ENCODE measurements at regions not wholly inside any gene's neighbourhood (a gene's known extent, or its start where the extent isn't known, plus 50 kb on each side); places are given as distances from the start of the nearest gene placed in this dataset.

- TF ChIP-seq, protein P1, sequence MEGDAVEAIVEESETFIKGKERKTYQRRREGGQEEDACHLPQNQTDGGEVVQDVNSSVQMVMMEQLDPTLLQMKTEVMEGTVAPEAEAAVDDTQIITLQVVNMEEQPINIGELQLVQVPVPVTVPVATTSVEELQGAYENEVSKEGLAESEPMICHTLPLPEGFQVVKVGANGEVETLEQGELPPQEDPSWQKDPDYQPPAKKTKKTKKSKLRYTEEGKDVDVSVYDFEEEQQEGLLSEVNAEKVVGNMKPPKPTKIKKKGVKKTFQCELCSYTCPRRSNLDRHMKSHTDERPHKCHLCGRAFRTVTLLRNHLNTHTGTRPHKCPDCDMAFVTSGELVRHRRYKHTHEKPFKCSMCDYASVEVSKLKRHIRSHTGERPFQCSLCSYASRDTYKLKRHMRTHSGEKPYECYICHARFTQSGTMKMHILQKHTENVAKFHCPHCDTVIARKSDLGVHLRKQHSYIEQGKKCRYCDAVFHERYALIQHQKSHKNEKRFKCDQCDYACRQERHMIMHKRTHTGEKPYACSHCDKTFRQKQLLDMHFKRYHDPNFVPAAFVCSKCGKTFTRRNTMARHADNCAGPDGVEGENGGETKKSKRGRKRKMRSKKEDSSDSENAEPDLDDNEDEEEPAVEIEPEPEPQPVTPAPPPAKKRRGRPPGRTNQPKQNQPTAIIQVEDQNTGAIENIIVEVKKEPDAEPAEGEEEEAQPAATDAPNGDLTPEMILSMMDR (IDR thresholded peaks at IDR 0.05): no peak
- no peak for TF ChIP-seq POLR2A (IDR thresholded peaks at IDR 0.05)
These were observed 215.6 kb upstream of the TMEFF2 start for GRCh38 chr2:192410319-192410718.

All from breast epithelium (tissue), 3 donors.